HL-60 (cell line): ENCODE measurements at regions not wholly inside any gene's neighbourhood (a gene's known extent, or its start where the extent isn't known, plus 50 kb on each side); places are given as distances from the start of the nearest gene placed in this dataset.

Experiments
- CTCF ChIP-seq: IDR thresholded peaks from one replicate; pipeline ENCODE4 v1.5.1; 2011; ENCODE audit warnings: low read length, control low read depth, inconsistent platforms; ENCODE audit not compliant: insufficient read depth
- GABPA ChIP-seq: IDR thresholded peaks from 2 replicates; pipeline ENCODE4 v1.6.1; 2012; ENCODE audit warnings: low read depth
- POLR2AphosphoS5 ChIP-seq: IDR thresholded peaks from 2 replicates; pipeline ENCODE4 v1.6.1; 2012; ENCODE audit warnings: low read depth
- REST ChIP-seq: IDR thresholded peaks from 2 replicates; pipeline ENCODE4 v1.6.1; 2012; ENCODE audit warnings: low read depth; ENCODE audit not compliant: insufficient replicate concordance
- SPI1 ChIP-seq: IDR thresholded peaks from 2 replicates; pipeline ENCODE4 v1.6.1; 2012; ENCODE audit warnings: low read depth, mild to moderate bottlenecking, borderline replicate concordance

GRCh38 chr14:86015511-86015910 lies 485.6 kb downstream of the FLRT2 start:
- no peak for TF ChIP-seq CTCF
- no peak for TF ChIP-seq POLR2AphosphoS5
- no peak for TF ChIP-seq REST
- no peak for TF ChIP-seq SPI1
- no peak for TF ChIP-seq GABPA
